HepG2 (cell line): ENCODE measurements at regions not wholly inside any gene's neighbourhood (a gene's known extent, or its start where the extent isn't known, plus 50 kb on each side); places are given as distances from the start of the nearest gene placed in this dataset.

Experiments used
- ATAC-seq: fragments of 200-7000 bp; cut with Tn5 transposase; 3 replicates; pipeline ENCODE4 v1.9.1; 2020; ENCODE audit warnings: mild to moderate bottlenecking, moderate library complexity
- BruUV-seq: library from RNA; stranded (reverse); fragments of 400-500 nt; replicated peaks from 2 replicates; lab custom pipeline; 2021; lab: Mats Ljungman, UMichigan
- CTCF ChIA-PET: fragments of 300-600 bp; formaldehyde crosslinking; extraction: SDS; loops from one replicate; lab custom pipeline; 2021; ENCODE audit warnings: low total read pairs, inconsistent platforms, low intra/inter-chr PET ratio; lab: Yijun Ruan, JAX
- POLR2A ChIA-PET: fragments of 350-600 bp; sonication (Branson Sonifier 250); formaldehyde crosslinking; loops from one replicate; lab custom pipeline; 2020; ENCODE audit warnings: antibody characterized with exemption, inconsistent platforms; lab: Yijun Ruan, JAX
- DNase-seq: peaks from one replicate; pipeline ENCODE4 v3.0.0-alpha.2; 2015; ENCODE audit warnings: low spot score
- FAIRE-seq: peaks from 3 replicates; lab custom pipeline; 2011; peaks lifted over from hg19 to GRCh38; lab: Jason Lieb, UNC
- H2AFZ ChIP-seq: one replicate; pipeline ENCODE4 v1.6.1; 2011; ENCODE audit warnings: low read length, inconsistent platforms
- H3K27ac ChIP-seq: fragments of 300-600 bp; 3 replicates; pipeline ENCODE4 v1.8.0; 2011; ENCODE audit warnings: mixed run types, mild to moderate bottlenecking, mixed read lengths, low read length, inconsistent platforms; ENCODE audit not compliant: insufficient read depth; ENCODE audit errors: extremely low read length
- H3K27me3 ChIP-seq, 2 experiments: fragments of 200-600 bp in 1 of 2; 2 replicates in 1 of 2; 3 replicates in 1 of 2; pipeline versions ENCODE4 v1.6.0 to v1.8.0; 2011; ENCODE audit warnings: low read length in 2 of 2, mild to moderate bottlenecking in 2 of 2, moderate library complexity in 2 of 2, inconsistent platforms in 1 of 2; ENCODE audit not compliant: insufficient read depth in 2 of 2, control insufficient read depth in 1 of 2
- H3K36me3 ChIP-seq, 2 experiments: fragments of 200-600 bp in 1 of 2; replicated peaks in 1 of 2; 2 replicates in 1 of 2; 3 replicates in 1 of 2; pipeline versions ENCODE4 v1.5.1 to v1.8.0; 2011; ENCODE audit warnings: low read length in 2 of 2, inconsistent platforms in 1 of 2; ENCODE audit not compliant: insufficient read depth in 2 of 2, control insufficient read depth in 1 of 2
- H3K4me1 ChIP-seq: 2 replicates; pipeline ENCODE4 v1.5.1; 2012; ENCODE audit warnings: low read length, inconsistent platforms; ENCODE audit not compliant: insufficient read depth
- H3K4me2 ChIP-seq: 2 replicates; pipeline ENCODE4 v1.6.0; 2011; ENCODE audit warnings: low read depth, low read length, inconsistent platforms
- H3K4me3 ChIP-seq, 3 experiments: fragments of 200-600 bp in 1 of 3; sonication (generic), shearing (Covaris generic) in 1 of 3; replicated peaks in 1 of 3; 2 replicates each; pipeline ENCODE4 v1.5.1; 2011 to 2016; ENCODE audit warnings: low read length in 3 of 3, inconsistent platforms in 2 of 3, low read depth in 2 of 3, mild to moderate bottlenecking in 2 of 3, control low read depth in 1 of 3, mixed read lengths in 1 of 3; ENCODE audit not compliant: insufficient read depth in 1 of 3
- H3K79me2 ChIP-seq: one replicate; pipeline ENCODE4 v1.6.1; 2011; ENCODE audit warnings: low read length, inconsistent platforms; ENCODE audit not compliant: insufficient read depth
- H3K9ac ChIP-seq: 2 replicates; pipeline ENCODE4 v1.6.0; 2011; ENCODE audit warnings: mild to moderate bottlenecking, low read depth, low read length, inconsistent platforms; ENCODE audit not compliant: insufficient read depth
- H3K9me3 ChIP-seq: 2 replicates; pipeline ENCODE4 v1.5.1; 2012; ENCODE audit warnings: mild to moderate bottlenecking, low read length
- H4K20me1 ChIP-seq: 2 replicates; pipeline ENCODE4 v1.6.0; 2011; ENCODE audit warnings: inconsistent platforms, mild to moderate bottlenecking, low read length, moderate library complexity; ENCODE audit not compliant: insufficient read depth
- FOXA3 ChIP-seq: IDR thresholded peaks from 2 replicates; pipeline ENCODE4 v1.6.1; 2016; ENCODE audit warnings: missing genetic modification reagents, missing compliant biosample characterization
- HMG20A ChIP-seq: IDR thresholded peaks from 2 replicates; pipeline ENCODE4 v1.6.1; 2016; ENCODE audit warnings: borderline replicate concordance
- MEF2D ChIP-seq: sonication (generic); formaldehyde crosslinking; IDR thresholded peaks from 2 replicates; pipeline ENCODE4 v1.5.1; 2020; ENCODE audit warnings: mild to moderate bottlenecking, missing genetic modification reagents
- POLR2A ChIP-seq, 2 experiments: IDR thresholded peaks; 2 replicates each; pipeline ENCODE4 v1.6.1; 2011; ENCODE audit warnings: low read depth in 2 of 2, low read length in 2 of 2, mild to moderate bottlenecking in 1 of 2, moderate library complexity in 1 of 2; ENCODE audit not compliant: insufficient read depth in 1 of 2
- RBM39 ChIP-seq: fragments of 200-400 bp; formaldehyde crosslinking; IDR thresholded peaks from one replicate; pipeline ENCODE4 v1.6.1; 2018; ENCODE audit warnings: antibody characterized with exemption, mild to moderate bottlenecking, low read depth, low read length; ENCODE audit not compliant: poor library complexity, severe bottlenecking
- RFX3 ChIP-seq: IDR thresholded peaks from 2 replicates; pipeline ENCODE4 v1.6.1; 2016; ENCODE audit warnings: missing biosample characterization, missing genetic modification reagents
- ZNF121 ChIP-seq: sonication (generic); formaldehyde crosslinking; IDR thresholded peaks from 2 replicates; pipeline ENCODE4 v1.5.0; 2020; ENCODE audit warnings: mild to moderate bottlenecking, missing genetic modification reagents
- ZNF556 ChIP-seq: sonication (generic); formaldehyde crosslinking; IDR thresholded peaks from 2 replicates; pipeline ENCODE4 v1.4.0; 2020; ENCODE audit warnings: mild to moderate bottlenecking, missing genetic modification reagents, borderline replicate concordance
- ZNF570 ChIP-seq: sonication (generic); formaldehyde crosslinking; IDR thresholded peaks from 2 replicates; pipeline ENCODE4 v1.4.0; 2020; ENCODE audit warnings: mild to moderate bottlenecking, missing genetic modification reagents, borderline replicate concordance
- ZNF674 ChIP-seq: sonication (generic); formaldehyde crosslinking; IDR thresholded peaks from 2 replicates; pipeline ENCODE4 v1.5.0; 2020; ENCODE audit warnings: low read depth, mild to moderate bottlenecking, missing genetic modification reagents
- WGBS: methylation state at CpG from one replicate; pipeline ENCODE4 v1.1.6; 2017; ENCODE audit warnings: low lambda C conversion rate; 5-methylcytosine and 5-hydroxymethylcytosine counted together
- in situ Hi-C: cut with HindIII; loops from 2 replicates; pipeline ENCODE4 v1.10.0; 2017; ENCODE audit warnings: low pct_unique_long_range_greater_than_20kb; ENCODE audit not compliant: extremely low pct_ligation_motif_present
- intact Hi-C: fragments of 100-400 bp; cut with micrococcal nuclease; formaldehyde crosslinking; loops from one replicate; pipeline ENCODE4 v1.10.0; 2022; ENCODE audit not compliant: unreplicated experiment
- TF ChIP-seq, protein P1 (sequence below), 2 experiments: IDR thresholded peaks; 2 replicates each; pipeline ENCODE4 v1.6.1; 2011 to 2012; ENCODE audit warnings: low read length in 2 of 2, borderline replicate concordance in 1 of 2, low read depth in 1 of 2, mild to moderate bottlenecking in 1 of 2, moderate library complexity in 1 of 2
- TF ChIP-seq, protein P2 (sequence below): sonication (generic); formaldehyde crosslinking; IDR thresholded peaks from 2 replicates; pipeline ENCODE4 v1.4.0; 2020; ENCODE audit warnings: missing genetic modification reagents, borderline replicate concordance
- TF ChIP-seq, protein P3 (sequence below): sonication (generic); formaldehyde crosslinking; IDR thresholded peaks from 2 replicates; pipeline ENCODE4 v1.5.1; 2020; ENCODE audit warnings: missing genetic modification reagents, mild to moderate bottlenecking, borderline replicate concordance

DNA sequence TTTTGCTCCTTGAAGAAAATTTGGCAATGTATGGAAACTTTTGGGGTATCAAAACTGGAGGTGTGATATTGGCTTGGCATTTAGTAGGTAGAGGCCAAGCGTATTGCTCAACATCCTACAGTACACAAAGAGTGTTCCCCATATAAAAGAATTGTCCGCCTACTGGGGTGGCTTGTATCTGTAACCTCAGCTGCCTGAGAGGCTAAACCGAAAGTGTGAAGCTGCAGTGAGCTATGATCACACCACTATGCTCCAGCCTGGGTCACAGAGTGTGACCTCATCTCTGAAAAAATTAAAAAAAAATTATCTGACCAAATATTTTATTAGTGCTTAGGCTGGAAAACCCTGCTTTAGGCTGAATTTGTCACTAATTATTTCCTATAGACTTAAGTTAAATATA lies 483.9 kb downstream of the PYDC2 start (continued):
- TF ChIP-seq, protein P1, sequence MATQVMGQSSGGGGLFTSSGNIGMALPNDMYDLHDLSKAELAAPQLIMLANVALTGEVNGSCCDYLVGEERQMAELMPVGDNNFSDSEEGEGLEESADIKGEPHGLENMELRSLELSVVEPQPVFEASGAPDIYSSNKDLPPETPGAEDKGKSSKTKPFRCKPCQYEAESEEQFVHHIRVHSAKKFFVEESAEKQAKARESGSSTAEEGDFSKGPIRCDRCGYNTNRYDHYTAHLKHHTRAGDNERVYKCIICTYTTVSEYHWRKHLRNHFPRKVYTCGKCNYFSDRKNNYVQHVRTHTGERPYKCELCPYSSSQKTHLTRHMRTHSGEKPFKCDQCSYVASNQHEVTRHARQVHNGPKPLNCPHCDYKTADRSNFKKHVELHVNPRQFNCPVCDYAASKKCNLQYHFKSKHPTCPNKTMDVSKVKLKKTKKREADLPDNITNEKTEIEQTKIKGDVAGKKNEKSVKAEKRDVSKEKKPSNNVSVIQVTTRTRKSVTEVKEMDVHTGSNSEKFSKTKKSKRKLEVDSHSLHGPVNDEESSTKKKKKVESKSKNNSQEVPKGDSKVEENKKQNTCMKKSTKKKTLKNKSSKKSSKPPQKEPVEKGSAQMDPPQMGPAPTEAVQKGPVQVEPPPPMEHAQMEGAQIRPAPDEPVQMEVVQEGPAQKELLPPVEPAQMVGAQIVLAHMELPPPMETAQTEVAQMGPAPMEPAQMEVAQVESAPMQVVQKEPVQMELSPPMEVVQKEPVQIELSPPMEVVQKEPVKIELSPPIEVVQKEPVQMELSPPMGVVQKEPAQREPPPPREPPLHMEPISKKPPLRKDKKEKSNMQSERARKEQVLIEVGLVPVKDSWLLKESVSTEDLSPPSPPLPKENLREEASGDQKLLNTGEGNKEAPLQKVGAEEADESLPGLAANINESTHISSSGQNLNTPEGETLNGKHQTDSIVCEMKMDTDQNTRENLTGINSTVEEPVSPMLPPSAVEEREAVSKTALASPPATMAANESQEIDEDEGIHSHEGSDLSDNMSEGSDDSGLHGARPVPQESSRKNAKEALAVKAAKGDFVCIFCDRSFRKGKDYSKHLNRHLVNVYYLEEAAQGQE (IDR thresholded peaks at IDR 0.05; ENCODE audit: borderline replicate concordance in 1 of 2, low read depth in 1 of 2, low read length in 2 of 2), result no peak
- TF ChIP-seq HMG20A (CRISPR knock-in tag), result no peak
- no peak for TF ChIP-seq ZNF570 (CRISPR knock-in tag)
- no peak for TF ChIP-seq RBM39
- TF ChIP-seq, protein P2, sequence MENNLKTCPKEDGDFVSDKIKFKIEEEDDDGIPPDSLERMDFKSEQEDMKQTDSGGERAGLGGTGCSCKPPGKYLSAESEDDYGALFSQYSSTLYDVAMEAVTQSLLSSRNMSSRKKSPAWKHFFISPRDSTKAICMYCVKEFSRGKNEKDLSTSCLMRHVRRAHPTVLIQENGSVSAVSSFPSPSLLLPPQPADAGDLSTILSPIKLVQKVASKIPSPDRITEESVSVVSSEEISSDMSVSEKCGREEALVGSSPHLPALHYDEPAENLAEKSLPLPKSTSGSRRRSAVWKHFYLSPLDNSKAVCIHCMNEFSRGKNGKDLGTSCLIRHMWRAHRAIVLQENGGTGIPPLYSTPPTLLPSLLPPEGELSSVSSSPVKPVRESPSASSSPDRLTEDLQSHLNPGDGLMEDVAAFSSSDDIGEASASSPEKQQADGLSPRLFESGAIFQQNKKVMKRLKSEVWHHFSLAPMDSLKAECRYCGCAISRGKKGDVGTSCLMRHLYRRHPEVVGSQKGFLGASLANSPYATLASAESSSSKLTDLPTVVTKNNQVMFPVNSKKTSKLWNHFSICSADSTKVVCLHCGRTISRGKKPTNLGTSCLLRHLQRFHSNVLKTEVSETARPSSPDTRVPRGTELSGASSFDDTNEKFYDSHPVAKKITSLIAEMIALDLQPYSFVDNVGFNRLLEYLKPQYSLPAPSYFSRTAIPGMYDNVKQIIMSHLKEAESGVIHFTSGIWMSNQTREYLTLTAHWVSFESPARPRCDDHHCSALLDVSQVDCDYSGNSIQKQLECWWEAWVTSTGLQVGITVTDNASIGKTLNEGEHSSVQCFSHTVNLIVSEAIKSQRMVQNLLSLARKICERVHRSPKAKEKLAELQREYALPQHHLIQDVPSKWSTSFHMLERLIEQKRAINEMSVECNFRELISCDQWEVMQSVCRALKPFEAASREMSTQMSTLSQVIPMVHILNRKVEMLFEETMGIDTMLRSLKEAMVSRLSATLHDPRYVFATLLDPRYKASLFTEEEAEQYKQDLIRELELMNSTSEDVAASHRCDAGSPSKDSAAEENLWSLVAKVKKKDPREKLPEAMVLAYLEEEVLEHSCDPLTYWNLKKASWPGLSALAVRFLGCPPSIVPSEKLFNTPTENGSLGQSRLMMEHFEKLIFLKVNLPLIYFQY, result no peak

DNA sequence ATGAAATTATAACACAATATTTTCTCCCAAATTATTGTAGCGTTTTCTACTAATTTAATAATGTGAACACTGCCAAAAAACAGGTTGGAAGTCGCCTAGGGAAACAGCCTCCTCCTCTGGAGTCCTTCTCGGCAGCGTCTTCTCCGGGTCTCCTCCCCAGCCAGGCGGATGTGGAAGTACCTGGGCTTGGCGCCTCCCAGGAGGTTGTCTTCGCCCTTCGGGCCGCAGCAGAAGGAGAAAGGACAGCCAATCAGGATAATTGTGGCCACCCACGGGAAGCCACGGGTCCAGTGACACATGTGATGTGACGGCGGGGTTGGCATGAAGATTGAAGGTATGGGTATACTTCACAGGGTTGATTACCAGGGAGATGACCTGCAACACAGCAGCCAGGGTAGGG lies 491.2 kb downstream of the PYDC2 start:
- in situ Hi-C loops, result no loop called here
- POLR2A ChIA-PET, result no interaction called here
- H2AFZ ChIP-seq, result no peak overlapping the region

More for the DNA sequence above, 491.2 kb downstream of the PYDC2 start:
- intact Hi-C loops, result no loop called here
- H3K36me3 ChIP-seq, result no peaks in the 10 kb centered on the region
- no peaks in the 10 kb centered on the region for H3K27me3 ChIP-seq
- no peaks in the 10 kb centered on the region for H3K9me3 ChIP-seq
- TF ChIP-seq FOXA3 (CRISPR knock-in tag), result no peak
- no peak for TF ChIP-seq POLR2A (IDR thresholded peaks at IDR 0.05; ENCODE audit: insufficient read depth in 1 of 2, low read depth in 2 of 2, low read length in 2 of 2)
- TF ChIP-seq MEF2D, result no peak
- TF ChIP-seq ZNF674, result no peak
- no peak for TF ChIP-seq ZNF556
- TF ChIP-seq, protein P3, sequence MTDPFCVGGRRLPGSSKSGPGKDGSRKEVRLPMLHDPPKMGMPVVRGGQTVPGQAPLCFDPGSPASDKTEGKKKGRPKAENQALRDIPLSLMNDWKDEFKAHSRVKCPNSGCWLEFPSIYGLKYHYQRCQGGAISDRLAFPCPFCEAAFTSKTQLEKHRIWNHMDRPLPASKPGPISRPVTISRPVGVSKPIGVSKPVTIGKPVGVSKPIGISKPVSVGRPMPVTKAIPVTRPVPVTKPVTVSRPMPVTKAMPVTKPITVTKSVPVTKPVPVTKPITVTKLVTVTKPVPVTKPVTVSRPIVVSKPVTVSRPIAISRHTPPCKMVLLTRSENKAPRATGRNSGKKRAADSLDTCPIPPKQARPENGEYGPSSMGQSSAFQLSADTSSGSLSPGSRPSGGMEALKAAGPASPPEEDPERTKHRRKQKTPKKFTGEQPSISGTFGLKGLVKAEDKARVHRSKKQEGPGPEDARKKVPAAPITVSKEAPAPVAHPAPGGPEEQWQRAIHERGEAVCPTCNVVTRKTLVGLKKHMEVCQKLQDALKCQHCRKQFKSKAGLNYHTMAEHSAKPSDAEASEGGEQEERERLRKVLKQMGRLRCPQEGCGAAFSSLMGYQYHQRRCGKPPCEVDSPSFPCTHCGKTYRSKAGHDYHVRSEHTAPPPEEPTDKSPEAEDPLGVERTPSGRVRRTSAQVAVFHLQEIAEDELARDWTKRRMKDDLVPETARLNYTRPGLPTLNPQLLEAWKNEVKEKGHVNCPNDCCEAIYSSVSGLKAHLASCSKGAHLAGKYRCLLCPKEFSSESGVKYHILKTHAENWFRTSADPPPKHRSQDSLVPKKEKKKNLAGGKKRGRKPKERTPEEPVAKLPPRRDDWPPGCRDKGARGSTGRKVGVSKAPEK, result no peak
- no peak for TF ChIP-seq ZNF121 (CRISPR knock-in tag)
- TF ChIP-seq RFX3, result no peak
- no peak overlapping the region for H3K9ac ChIP-seq
- H3K4me2 ChIP-seq, result no peak overlapping the region
- H4K20me1 ChIP-seq, result no peaks in the 10 kb centered on the region
- no peaks in the 10 kb centered on the region for H3K4me1 ChIP-seq
- no peaks in the 10 kb centered on the region for H3K79me2 ChIP-seq
- CTCF ChIA-PET, result no interaction called here
- no peak for FAIRE-seq
- no peak for DNase-seq
- no peak overlapping the region for H3K4me3 ChIP-seq
- no peak for ATAC-seq
- H3K27ac ChIP-seq, result no peak overlapping the region
- no TSS peak for BruUV-seq
- 37% methylated on average over 12 of the region's 14 CpGs for WGBS
